ENCODE measurements at regions not wholly inside any gene's neighbourhood (a gene's known extent, or its start where the extent isn't known, plus 50 kb on each side); places are given as distances from the start of the nearest gene placed in this dataset.
"Not testable (repeated sequence)": the region's sequence is repeated elsewhere in the genome, so short reads cannot be mapped to it uniquely, and the experiment has no call there.

DNA sequence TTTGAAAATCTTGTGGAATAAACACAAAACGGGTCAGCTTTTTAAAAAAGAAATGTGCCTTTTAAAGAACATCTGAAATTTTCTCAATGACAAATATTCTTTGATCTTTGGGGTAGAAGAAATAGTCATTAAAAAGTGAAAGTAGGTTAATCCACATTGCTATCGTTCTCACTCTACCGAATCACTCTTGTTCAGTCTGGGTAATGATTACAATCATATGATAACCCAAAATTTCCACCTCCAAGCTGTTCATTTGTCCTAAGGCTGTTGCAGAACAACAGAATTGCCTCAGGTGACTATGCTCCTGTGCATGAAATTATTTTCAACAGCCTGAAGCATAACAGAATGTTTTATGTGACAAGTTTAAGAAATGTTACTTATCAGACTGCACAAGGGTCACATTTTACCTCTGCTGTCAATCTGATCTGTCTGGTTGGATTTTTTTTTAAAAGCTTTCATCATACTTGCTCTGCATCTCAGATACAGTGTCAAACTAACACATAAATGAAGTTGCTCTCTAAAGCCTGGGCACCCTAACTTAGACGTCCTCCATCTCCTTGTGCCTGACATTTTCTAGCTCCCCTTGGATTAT is 227.3 kb downstream of the LURAP1L start:
- no peak for DNase-seq

- no peak for DNase-seq
These were observed 227.9 kb downstream of the LURAP1L start for GRCh38 chr9:13002740-13003139.

GRCh38 chr9:13009871-13010270 is 235.1 kb downstream of the LURAP1L start:
- DNase-seq = no peak

DNA sequence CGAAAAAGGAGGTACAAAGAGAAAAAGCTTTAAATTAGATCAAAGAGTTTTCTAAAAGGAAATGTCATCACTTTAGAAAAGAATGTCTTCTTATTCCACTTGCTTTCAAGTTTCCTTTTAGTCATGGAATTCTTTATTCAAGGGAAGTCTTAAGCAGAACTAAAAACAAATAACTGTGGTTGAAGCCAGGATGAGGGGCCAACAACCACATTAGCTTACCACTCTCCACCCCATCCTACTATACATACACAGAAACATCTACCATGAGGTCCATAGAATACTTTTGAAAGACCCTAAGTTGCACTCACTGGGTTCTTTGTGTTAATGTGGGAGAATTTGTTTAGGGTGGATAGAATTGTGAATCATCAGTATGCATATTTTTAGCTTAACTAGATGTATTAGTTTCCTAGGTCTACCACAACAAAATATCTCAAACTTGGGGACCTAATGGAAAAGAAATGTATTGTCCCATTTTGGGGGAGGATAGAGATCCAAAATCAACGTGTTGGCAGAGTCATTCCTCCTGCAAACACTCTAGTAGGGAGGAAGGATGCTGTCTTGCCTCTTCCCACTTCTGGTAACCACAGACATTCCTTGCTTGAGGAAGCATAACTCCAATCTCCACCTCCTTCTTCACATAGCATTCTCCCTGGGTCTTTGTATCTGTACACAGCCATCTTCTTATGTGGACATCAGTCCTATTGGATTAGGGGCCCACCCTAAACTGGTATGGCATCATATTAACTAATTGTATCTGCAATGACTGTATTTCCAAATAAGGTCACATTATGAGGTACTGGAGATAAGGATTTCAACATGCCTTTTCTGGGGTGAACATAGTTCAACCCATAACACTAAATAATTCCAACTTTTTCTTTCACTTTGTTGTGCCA is 239.4 kb downstream of the LURAP1L start:
- DNase-seq = no peak

DNA sequence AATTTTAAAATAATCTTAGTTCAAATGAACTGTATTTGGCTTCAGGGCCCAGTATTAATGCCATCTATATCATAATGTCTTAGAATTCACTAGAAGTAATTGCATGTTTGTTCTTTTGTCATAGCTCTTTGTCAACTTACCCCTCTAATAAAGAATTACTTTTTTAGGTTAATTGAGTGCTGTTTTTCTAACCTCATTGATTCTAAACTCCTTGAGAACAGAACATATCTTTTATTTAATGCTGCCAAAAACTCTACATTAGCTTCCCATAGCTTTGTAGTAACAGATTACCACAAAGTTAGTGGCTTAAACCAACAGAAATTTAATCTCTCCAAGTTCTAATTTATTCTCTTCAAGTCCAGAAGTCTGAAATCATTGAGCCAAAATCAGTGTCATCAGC is 242.4 kb downstream of the LURAP1L start:
- no peak for DNase-seq

DNA sequence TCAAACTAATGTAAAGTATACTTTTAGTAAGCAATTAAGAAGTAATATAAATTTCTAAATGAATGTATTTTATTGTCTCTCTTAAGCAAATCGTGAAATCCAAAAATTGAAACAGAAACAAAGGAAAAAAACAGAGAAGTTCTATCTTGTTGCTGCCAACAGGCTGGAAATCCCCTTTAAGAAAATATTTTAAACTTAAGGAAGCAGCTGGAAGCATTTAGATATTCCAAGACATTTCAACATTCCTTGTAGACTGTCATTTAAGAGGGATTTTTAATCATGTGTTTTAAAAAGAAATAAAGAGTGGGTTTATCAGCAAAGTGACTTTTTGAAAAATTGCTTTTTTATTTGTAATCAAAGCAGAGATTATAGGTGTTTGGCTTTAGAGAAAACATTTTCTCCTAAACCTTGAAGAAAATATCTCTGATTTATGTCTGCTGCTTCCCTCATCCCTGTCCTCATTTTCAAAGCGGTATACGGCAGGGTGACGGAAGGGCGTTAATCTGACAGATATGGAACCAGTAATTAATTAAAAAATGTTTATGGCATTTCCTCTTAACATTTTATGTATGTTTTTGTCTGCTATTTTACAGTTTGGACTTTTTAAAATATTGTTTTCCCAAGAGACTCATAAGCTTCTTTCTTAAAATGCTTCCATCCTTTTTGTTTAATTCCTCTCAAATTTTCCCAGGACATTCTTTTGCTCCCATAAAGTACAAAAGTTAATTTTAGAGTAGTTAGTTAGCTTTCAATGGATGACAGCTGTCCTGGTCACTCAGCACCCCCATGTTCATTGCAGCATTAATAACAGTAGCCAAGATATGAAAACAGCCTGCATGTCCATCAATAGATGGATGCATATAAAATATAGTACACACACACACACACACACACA is 245.6 kb downstream of the LURAP1L start:
- DNase-seq = no peak

DNA sequence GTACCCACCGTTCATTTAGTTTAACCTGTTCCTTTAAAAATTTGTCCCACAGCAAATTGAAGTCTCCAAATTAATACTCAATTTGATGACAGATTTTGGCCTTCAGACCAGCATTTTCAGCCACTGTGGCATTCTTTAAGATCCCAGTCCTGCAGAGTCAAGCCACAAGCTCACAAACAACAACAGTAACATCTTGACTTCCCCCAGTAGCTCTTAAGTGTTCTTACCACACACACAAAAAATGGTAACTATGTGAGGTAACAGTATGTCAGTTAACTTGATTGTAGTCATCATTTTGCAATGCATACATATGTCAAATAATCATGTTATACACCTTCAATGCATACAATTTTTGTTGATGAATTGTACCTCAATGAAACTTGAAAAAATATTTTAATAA is 247.9 kb downstream of the LURAP1L start:
- DNase-seq = no peak

- DNase-seq = no peak
These were observed 248.7 kb downstream of the LURAP1L start for GRCh38 chr9:13023498-13023897.

DNA sequence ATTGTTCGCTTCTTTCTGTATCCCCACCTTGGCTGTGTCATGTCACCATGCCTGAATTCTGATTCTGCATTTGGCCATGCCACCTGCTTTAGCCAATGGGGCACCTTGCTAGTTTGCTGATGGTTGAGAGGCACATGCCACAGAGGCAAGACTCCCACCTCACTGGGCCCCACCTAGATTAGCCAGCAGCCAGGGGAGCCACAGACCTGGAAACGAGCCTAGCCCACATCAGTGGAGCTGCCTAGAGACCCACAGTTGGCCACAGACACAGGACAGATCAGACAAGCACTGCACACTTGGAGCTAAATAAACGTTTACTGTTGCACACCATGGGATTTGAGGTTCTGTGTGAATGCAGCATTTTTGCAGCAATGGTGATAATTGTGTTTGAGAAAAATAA is 252.1 kb downstream of the LURAP1L start:
- no peak for DNase-seq

DNA sequence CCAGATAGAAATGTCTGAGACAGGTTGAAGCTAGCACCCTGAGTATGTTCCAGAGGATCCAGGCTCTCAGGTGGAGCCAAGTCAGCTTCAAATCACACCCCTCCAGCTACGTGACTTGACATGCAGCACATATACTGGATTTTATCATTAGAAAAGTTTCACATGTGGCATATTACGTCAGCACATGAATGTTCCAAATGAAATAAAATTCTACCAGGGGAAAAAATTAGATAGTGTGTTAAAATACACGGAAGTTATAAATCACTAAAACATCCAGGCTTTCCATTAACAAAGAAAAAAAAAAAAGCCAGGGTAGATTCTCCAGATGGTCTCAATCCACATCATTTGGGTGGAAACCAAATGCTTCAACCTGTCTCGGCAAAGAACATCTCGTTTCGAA is 251.6 kb downstream of the MPDZ start:
- no peak for DNase-seq

- DNase-seq = no peak
These were observed 246.9 kb downstream of the MPDZ start for GRCh38 chr9:13032585-13032984.

GRCh38 chr9:13033959-13034693 is 245.4 kb downstream of the MPDZ start:
- peak in 1 of 2 donors; percentile 20 for DNase-seq

- DNase-seq = no peak
These were observed 244.8 kb downstream of the MPDZ start for GRCh38 chr9:13034694-13035002.

DNA sequence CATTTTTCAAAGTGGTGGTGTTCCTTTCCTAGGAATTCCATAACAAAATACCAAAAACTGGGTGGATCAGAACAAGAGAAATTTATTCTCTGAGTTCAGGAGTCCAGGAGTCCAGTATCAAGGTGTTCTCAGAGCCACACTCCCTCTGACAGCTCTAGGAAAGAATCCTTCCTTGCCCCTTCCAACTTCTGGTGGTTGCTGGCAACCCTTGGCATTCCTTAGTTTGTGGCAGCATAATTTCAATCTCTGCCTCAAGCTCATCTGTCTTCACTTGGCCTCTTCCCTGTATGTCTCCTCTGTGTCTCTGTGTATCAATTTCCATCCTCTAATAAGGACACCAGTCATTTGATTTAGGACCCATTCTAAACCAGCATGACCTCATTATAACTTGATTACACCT is 243.7 kb downstream of the MPDZ start:
- DNase-seq = no peak

GRCh38 chr9:13037808-13038207 is 241.7 kb downstream of the MPDZ start:
- DNase-seq = not testable (repeated sequence)

DNA sequence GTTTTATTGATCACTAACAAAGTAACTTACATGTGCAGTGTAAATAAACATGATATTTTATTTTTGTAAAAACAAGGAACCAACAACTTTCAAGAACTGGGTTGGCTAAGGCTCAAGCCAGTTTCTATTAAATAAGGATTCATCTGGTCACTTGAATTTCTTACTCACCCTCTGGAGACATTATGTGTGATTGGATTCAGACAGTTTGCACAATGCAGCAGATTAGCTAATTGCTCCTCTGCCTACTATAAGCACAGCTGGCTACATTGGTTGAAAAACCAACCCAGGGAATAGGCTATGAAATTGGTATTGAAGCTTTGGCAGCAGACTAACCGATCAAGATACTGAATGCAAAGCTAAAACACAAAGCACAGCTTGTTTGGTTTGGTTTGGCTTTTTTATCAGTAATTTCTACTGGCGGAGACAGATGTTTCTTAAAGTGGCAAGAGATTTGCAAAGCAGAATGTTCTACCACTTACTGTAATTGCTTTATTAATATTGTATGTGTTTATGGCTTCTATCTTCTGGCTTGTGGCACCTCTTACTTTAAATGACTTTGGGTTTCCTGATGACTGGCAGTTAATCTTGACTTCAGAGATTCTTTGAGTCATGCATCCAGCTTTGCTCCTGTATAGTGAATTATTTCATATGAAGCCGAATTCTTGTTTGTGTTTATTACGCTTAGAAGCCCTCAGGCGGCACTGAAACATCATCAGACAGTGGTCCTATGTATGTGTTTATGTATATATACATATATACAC is 231.5 kb downstream of the MPDZ start:
- no peak for DNase-seq

DNA sequence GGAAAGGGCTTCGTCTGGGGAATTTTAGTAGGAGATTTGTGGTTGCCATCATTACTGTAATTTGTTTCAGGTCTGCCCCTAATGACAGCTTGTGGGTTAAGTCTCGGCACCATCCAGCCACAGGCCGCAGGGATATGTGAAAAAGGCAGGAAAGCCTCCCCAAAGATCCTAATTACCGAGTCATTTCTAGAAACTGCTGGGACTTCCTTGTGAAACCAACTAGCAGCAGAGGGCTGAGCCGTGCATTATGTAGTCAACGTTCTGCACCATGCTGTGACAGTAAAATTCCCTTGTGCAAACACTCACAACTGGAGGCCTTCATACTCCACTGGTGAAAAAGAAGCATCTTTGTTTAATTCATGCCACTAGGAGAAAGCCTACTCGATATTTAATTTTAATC is 230.3 kb downstream of the MPDZ start:
- no peak for DNase-seq

DNA sequence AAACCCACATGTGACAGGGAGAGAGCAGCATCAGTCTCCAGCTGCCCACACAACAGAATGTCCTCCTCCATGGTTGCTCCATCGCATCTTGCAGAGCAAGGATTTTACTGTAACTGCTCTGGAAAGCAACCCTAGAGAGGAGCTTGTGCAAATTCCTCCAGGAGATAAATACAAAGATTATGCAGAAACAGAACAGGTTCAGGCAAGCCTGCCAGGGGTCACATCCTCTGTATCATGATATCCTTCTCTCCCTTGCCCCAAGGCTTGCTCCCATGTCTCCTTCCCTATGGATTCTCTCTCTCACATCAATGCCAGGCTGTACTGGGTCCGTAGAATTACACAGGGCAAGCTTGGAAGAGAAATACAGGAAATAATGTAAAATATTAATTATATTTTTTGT is 226.0 kb downstream of the MPDZ start:
- DNase-seq = no peak

GRCh38 chr9:13054389-13054788 is 225.1 kb downstream of the MPDZ start:
- no peak for DNase-seq

Data from inflammatory macrophage (primary cell).